Psoas muscle (tissue), 7 donors: ENCODE measurements at regions not wholly inside any gene's neighbourhood (a gene's known extent, or its start where the extent isn't known, plus 50 kb on each side); places are given as distances from the start of the nearest gene placed in this dataset.

ENCODE experiments used
- ATAC-seq, 4 donors: fragments of 200-7000 bp; cut with Tn5 transposase; one replicate each; pipeline ENCODE4 v1.9.1; 2020; ENCODE audit warnings: moderate library complexity in 3 of 4, mild to moderate bottlenecking in 2 of 4
- DNase-seq, 2 donors: peaks; one replicate each; pipeline ENCODE4 v3.0.0-alpha.2; 2020
- H3K27ac ChIP-seq: fragments of 200-600 bp; one replicate; pipeline ENCODE4 v1.8.0; 2022
- H3K27me3 ChIP-seq, 3 donors: fragments of 200-600 bp in 1 of 3; one replicate each; pipeline versions ENCODE4 v1.6.1 to v1.8.0; 2013 to 2022; ENCODE audit warnings: low read length in 2 of 3, mild to moderate bottlenecking in 2 of 3, moderate library complexity in 1 of 3; ENCODE audit not compliant: insufficient read depth in 3 of 3
- H3K36me3 ChIP-seq, 2 donors: fragments of 200-600 bp in 1 of 2; one replicate each; pipeline versions ENCODE4 v1.6.1 to v1.8.0; 2013 to 2022; ENCODE audit warnings: low read depth in 1 of 2, mild to moderate bottlenecking in 1 of 2, moderate library complexity in 1 of 2; ENCODE audit not compliant: insufficient read depth in 1 of 2
- H3K4me1 ChIP-seq: fragments of 200-600 bp; one replicate; pipeline ENCODE4 v1.8.0; 2022
- H3K4me3 ChIP-seq: fragments of 200-600 bp; one replicate; pipeline ENCODE4 v1.8.0; 2022; ENCODE audit warnings: mild to moderate bottlenecking
- H3K9me3 ChIP-seq: fragments of 200-600 bp; one replicate; pipeline ENCODE4 v1.8.0; 2022
- CTCF ChIP-seq: fragments of 200-600 bp; IDR thresholded peaks from one replicate; pipeline ENCODE4 v1.8.0; 2022; ENCODE audit warnings: antibody characterized with exemption
- WGBS, 3 donors: extraction: QIAGEN DNeasy Blood & Tissue Kit; methylation state at CpG; one replicate each; pipeline versions ENCODE4 v1.1.6 to v1.1.7; 2013; 5-methylcytosine and 5-hydroxymethylcytosine counted together
- intact Hi-C, 2 donors: fragments of 100-400 bp; cut with DNase I; formaldehyde crosslinking; loops; one replicate each; pipeline versions ENCODE4 v1.11.0 to v1.14.2; 2022
- donor health status: healthy with polysubstance abuse.
- donor health status: DM: no; HTN: no; CAD: no; lungs with moderate emphysema.
- donor health status: Bipolar disorder and iron deficiency.
- donor health status: healthy.
- donor health status: DM: yes; HTN: yes; CAD: no.
- donor health status: DM: no; HTN: no; CAD: no.
- donor health status: DM: yes; HTN: yes; CAD: no.

GRCh38 chr6:100126790-100127484 is 132.9 kb upstream of the MCHR2 start:
- 62 to 74% (median 68%) methylated on average over 6 of the region's 6 CpGs for WGBS, 3 donors

DNA sequence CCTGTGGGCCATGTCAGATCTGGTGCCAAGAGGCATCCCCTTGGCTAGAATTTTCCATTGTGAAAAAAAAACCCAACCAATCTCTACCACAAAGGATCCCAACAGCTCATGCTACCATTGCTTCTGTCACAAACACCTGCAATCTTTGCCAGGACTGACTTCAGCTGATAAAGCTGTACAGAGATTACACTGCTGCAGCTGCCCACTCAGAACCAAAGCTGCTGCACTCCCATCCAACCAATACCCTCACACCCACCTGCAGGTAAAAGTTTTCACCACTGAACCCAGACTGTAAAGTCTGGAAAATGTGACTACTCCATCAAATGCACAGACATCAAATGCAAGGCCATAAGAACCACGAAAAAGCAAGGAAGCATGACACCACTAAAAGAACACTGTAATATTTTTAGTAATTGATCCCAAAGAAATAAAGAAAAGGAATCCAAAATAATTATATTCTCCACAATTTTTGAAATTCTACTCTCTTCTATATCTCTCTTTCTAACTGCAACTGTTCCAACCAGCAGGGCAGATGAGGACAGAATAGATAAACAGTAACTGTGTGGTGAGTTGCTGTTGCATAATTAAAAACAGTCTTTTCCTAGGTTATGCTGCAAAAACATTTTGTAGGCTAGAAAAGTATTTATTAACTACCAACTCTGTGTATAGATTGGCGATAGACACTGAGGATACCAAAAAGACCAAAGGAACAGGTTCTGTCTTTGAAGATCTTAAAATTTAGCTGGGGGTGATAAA is 128.0 kb upstream of the MCHR2 start:
- H3K27ac ChIP-seq, result no peak overlapping the region
- WGBS, 3 donors, result 79 to 85% (median 81%) methylated on average over 2 of the region's 2 CpGs
- no peak for TF ChIP-seq CTCF
- ATAC-seq (no peak), DNase-seq (no peak)
- no peaks in the 10 kb centered on the region for H3K36me3 ChIP-seq
- H3K27me3 ChIP-seq, result no peaks in the 10 kb centered on the region
- H3K4me1 ChIP-seq, result no peaks in the 10 kb centered on the region
- no peaks in the 10 kb centered on the region for H3K9me3 ChIP-seq
- H3K4me3 ChIP-seq, result no peak overlapping the region
- intact Hi-C loops, result no loop called here

More at GRCh38 chr6:100126790-100127484, 132.9 kb upstream of the MCHR2 start:
- Histone ChIP-seq H3K36me3 (no peaks in the 10 kb centered on the region), H3K9me3 (peaks cover 3% of the 10 kb centered on the region), H3K27me3 (no peaks in the 10 kb centered on the region), H3K4me1 (no peaks in the 10 kb centered on the region), H3K4me3 (no peak overlapping the region), H3K27ac (no peak overlapping the region)
- intact Hi-C loops, result loop anchor here in 1 of 2 donors (5.0 kb wide), 1 partner anchor 1625 kb away; no protein-coding TSS in a partner anchor
- DNase-seq (no peak), ATAC-seq (no peak)
- no peak for TF ChIP-seq CTCF

GRCh38 chr6:100119261-100119660 is 125.2 kb upstream of the MCHR2 start:
- WGBS, 3 donors, result 45 to 58% (median 55%) methylated on average over 4 of the region's 4 CpGs
- ATAC-seq (no peak), DNase-seq (no peak)
- Histone ChIP-seq H3K4me1 (no peaks in the 10 kb centered on the region), H3K36me3 (no peaks in the 10 kb centered on the region), H3K27ac (no peak overlapping the region), H3K4me3 (no peak overlapping the region), H3K9me3 (no peaks in the 10 kb centered on the region), H3K27me3 (no peaks in the 10 kb centered on the region)
- TF ChIP-seq CTCF, result no peak
- intact Hi-C loops, result loop anchor here (5.0 kb wide), 3 partner anchors 358 to 543 kb away; no protein-coding TSS in a partner anchor

DNA sequence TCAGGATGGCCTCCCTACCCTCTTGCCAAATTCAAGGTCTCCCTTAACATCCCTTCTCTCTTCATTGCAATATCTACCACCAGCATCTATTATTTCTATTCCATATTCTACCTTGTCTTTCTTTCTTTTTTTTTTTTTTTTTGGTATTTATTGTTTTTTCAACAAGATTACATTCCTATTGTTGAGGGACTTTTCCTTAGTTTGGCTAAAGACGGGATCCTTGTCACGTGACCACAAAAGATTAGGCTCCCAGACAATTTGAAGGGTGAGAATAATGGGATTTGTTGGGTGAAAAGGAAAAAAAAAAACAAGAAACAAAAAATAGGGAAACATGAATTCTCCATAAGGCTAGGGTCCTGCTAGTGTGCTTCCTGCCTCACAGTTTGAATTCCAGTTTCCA is 124.3 kb upstream of the MCHR2 start:
- no peak for ATAC-seq
- intact Hi-C loops, result loop anchor here (5.0 kb wide), 3 partner anchors 359 to 544 kb away; no protein-coding TSS in a partner anchor

More for the DNA sequence above, 124.3 kb upstream of the MCHR2 start:
- 93 to 100% (median 94%) methylated on average over 2 of the region's 2 CpGs for WGBS, 3 donors
- H3K36me3 ChIP-seq, result no peaks in the 10 kb centered on the region
- no peak for DNase-seq
- no peak for TF ChIP-seq CTCF
- H3K27me3 ChIP-seq, result no peaks in the 10 kb centered on the region
- H3K4me1 ChIP-seq, result no peaks in the 10 kb centered on the region
- no peak overlapping the region for H3K27ac ChIP-seq
- H3K4me3 ChIP-seq, result no peak overlapping the region
- no peaks in the 10 kb centered on the region for H3K9me3 ChIP-seq
